ENCODE measurements at regions not wholly inside any gene's neighbourhood (a gene's known extent, or its start where the extent isn't known, plus 50 kb on each side); places are given as distances from the start of the nearest gene placed in this dataset.

- TF ChIP-seq RFX5 (IDR thresholded peaks at IDR 0.05; ENCODE audit: low read depth, low read length) (no peak), CTCF (conservative IDR thresholded peaks at IDR 0.05; ENCODE audit: low read depth, low read length) (no peak), FOS (IDR thresholded peaks at IDR 0.05; ENCODE audit: low read depth, low read length) (no peak), POLR2A (IDR thresholded peaks at IDR 0.05; ENCODE audit: low read depth, low read length) (no peak), CEBPB (IDR thresholded peaks at IDR 0.05; ENCODE audit: low read depth, low read length) (no peak), MXI1 (IDR thresholded peaks at IDR 0.05; ENCODE audit: borderline replicate concordance, low read depth, low read length) (no peak), USF2 (IDR thresholded peaks at IDR 0.05; ENCODE audit: low read depth, low read length) (no peak)
Measured at GRCh38 chr13:73189776-73190175, 131.0 kb downstream of the KLF5 start.
